Memory B cell (primary cell): ENCODE measurements at regions not wholly inside any gene's neighbourhood (a gene's known extent, or its start where the extent isn't known, plus 50 kb on each side); places are given as distances from the start of the nearest gene placed in this dataset.
"Not testable (repeated sequence)": the region's sequence is repeated elsewhere in the genome, so short reads cannot be mapped to it uniquely, and the experiment has no call there.

Experiments used
- ATAC-seq: fragments of 150-1000 bp; cut with Tn5 transposase; 2 replicates; pipeline ENCODE4 v1.10.0; 2021; ENCODE audit warnings: low read depth, mild to moderate bottlenecking, moderate library complexity
- DNase-seq, 2 donors: peaks; one replicate each; pipeline ENCODE4 v3.0.0; 2022; ENCODE audit warnings: low spot score in 2 of 2
- H3K27ac Mint-ChIP-seq: one replicate; pipeline ENCODE4 v1.8.0; 2022; ENCODE audit warnings: mild to moderate bottlenecking, moderate library complexity, mixed read lengths
- H3K27me3 Mint-ChIP-seq: one replicate; pipeline ENCODE4 v1.8.0; 2022; ENCODE audit warnings: mixed read lengths
- H3K36me3 Mint-ChIP-seq: one replicate; pipeline ENCODE4 v1.8.0; 2022; ENCODE audit warnings: mild to moderate bottlenecking, mixed read lengths
- H3K4me1 Mint-ChIP-seq: one replicate; pipeline ENCODE4 v1.8.0; 2022; ENCODE audit warnings: mixed read lengths
- H3K4me3 Mint-ChIP-seq: one replicate; pipeline ENCODE4 v1.8.0; 2022; ENCODE audit warnings: mild to moderate bottlenecking, moderate library complexity, mixed read lengths
- H3K9me3 Mint-ChIP-seq: one replicate; pipeline ENCODE4 v1.8.0; 2022; ENCODE audit warnings: mixed read lengths

DNA sequence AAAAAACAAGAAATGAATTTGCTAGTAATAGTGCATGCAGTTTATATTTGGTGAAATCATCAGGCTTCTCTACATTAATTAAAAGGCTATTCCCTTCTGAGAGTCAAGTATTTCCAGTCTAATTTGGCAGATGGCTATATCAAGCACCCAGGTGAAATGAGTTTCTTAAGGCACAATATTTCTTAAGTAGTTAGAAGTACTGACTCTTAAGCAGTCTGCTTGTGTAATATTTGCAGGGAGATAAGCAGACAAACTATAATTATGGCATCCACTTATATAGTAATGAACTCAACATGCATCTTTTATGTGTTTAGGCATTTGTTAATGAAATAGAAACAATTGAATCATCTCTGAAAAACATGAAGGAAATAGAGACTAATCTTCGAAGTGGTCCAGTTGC is 189.2 kb downstream of the UTRN start:
- Mint-ChIP-seq H3K4me3 (no peak overlapping the region), H3K27me3 (no peaks in the 10 kb centered on the region), H3K36me3 (peaks cover 27% of the 10 kb centered on the region), H3K27ac (no peak overlapping the region), H3K4me1 (no peaks in the 10 kb centered on the region), H3K9me3 (no peaks in the 10 kb centered on the region)
- no peak for DNase-seq
- no peak for ATAC-seq

DNA sequence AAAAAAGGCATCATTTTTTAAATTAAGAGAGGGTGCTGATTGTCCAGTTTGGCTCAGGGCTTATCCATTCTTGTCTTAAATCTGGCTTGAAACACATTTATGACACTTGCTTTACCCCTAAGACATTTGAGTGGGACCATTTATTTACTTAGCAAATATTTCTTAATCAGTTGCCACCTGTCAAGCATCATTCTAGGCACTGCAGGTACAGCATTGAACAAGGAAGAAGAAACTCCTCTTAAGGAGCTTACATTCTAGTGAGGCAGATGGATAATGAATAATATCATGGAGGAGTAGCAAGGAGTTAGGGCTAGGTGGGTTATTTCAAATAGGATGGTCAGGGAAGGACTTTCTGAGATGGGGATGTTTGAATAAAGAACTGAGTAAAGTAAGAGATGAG is 189.8 kb downstream of the UTRN start:
- DNase-seq (no peak), ATAC-seq (no peak)
- Mint-ChIP-seq H3K27me3 (no peaks in the 10 kb centered on the region), H3K36me3 (peaks cover 30% of the 10 kb centered on the region), H3K9me3 (no peaks in the 10 kb centered on the region), H3K4me1 (no peaks in the 10 kb centered on the region), H3K27ac (peak overlapping the region; percentile 19), H3K4me3 (no peak overlapping the region)

DNA sequence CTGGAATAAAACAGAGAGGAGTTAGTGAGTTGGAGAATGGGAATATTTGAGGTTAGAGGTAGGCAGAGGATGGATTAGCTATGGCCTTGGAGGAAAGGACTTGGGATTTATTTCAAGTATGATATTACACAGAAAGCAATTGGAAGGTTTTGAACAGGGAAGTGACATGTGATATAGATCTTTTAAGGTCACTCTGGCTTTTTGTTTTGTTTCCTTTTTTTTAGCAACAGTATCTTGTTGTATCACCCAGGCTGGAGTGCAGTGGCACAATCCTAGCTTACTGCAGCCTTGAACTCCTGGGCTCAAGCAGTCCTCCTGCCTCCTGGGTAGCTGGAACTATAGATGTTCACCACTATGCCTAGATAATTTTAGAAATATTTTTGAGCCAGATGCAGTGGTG is 190.3 kb downstream of the UTRN start:
- H3K4me1 Mint-ChIP-seq: no peaks in the 10 kb centered on the region
- H3K36me3 Mint-ChIP-seq: peaks cover 30% of the 10 kb centered on the region
- peak overlapping the region; percentile 19 for H3K27ac Mint-ChIP-seq
- no peak overlapping the region for H3K4me3 Mint-ChIP-seq
- DNase-seq (no peak), ATAC-seq (no peak)
- no peaks in the 10 kb centered on the region for H3K27me3 Mint-ChIP-seq
- no peaks in the 10 kb centered on the region for H3K9me3 Mint-ChIP-seq

DNA sequence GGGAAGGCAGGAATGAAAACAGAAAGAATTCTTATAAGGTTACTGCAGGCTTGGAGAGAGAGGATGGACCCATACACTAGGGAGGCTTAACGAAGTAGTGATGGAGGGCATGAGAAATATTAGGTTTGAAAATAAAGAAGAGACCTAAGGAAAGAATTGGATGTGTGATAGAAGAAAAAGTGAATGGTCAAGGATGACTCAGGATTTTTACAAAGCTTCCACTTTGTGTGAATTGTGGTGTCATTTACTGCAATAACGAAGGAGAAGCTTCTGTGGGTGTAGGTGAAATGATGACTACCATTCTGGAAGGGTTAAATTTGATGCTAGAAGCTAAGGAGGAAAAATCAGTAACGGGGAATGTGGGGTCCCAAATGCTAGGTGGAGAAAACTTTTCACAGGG is 191.2 kb downstream of the UTRN start:
- ATAC-seq: no peak
- Mint-ChIP-seq H3K27me3 (no peaks in the 10 kb centered on the region), H3K27ac (peak overlapping the region; percentile 2), H3K9me3 (no peaks in the 10 kb centered on the region), H3K36me3 (peaks cover 30% of the 10 kb centered on the region), H3K4me1 (no peaks in the 10 kb centered on the region), H3K4me3 (no peak overlapping the region)
- no peak for DNase-seq

DNA sequence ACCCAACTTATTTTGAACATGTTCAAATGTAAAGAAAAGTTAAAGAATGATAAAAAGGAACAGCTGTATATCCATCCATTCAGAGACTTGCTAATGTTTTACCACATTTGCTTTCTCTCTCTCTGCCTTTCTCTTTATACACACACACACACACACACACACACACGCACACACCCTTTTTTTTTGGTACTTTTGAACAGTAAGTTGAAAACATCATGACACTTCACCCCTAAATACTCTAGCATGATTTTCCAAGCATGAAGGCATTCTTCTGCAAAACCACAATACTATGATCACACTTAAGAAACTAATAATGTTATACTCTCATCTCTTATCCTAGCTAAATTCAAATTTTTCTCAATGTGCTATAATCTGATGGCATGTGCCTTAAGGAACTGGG is 192.3 kb downstream of the UTRN start:
- no peak for ATAC-seq
- Mint-ChIP-seq H3K4me3 (no peak overlapping the region), H3K36me3 (peaks cover 24% of the 10 kb centered on the region), H3K9me3 (no peaks in the 10 kb centered on the region), H3K27me3 (no peaks in the 10 kb centered on the region), H3K27ac (peak overlapping the region; percentile 4), H3K4me1 (no peaks in the 10 kb centered on the region)
- no peak for DNase-seq

DNA sequence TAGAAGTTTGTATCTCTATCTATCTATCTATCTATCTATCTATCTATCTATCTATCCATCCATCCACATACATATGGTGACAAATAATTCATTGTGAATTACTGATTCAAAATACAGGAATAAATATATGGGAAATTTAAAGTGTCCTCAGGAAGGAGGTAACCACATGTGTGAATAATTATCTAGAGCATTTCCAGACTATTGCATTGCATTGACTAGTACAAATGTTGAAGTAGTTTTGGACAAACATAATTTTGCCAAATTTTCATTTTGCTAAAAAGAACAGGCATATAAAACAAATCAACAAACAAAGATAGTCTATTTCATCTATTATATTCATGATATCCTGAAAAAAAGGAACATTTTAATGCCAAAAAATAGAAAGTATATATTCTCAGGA is 192.7 kb downstream of the UTRN start:
- Mint-ChIP-seq H3K27me3 (no peaks in the 10 kb centered on the region), H3K36me3 (peaks cover 26% of the 10 kb centered on the region), H3K27ac (peak overlapping the region; percentile 4), H3K4me1 (no peaks in the 10 kb centered on the region), H3K4me3 (no peak overlapping the region), H3K9me3 (no peaks in the 10 kb centered on the region)
- ATAC-seq (no peak), DNase-seq (no peak)

DNA sequence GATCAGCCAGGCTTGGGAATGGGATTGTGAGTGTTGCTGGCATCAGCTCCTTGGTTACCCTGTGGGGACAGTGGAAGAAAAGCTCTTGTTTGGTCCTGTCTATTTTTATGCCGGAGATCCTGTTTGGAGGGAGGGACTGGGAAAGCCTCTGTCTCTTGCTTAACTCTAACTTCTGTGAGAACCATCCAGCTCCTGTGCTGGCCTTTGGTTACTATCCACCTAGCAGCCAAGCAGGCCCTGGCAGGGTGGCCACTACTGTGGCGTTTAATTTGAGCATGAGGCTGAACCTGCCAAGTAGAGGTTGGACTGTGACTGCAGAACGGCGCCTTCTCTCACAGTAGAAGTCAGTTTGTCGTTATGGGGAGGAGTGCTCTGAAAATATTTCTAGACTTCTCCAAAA is 193.3 kb downstream of the UTRN start:
- peaks cover 26% of the 10 kb centered on the region for H3K36me3 Mint-ChIP-seq
- no peaks in the 10 kb centered on the region for H3K27me3 Mint-ChIP-seq
- no peak for DNase-seq
- peaks cover 2% of the 10 kb centered on the region for H3K4me1 Mint-ChIP-seq
- peak overlapping the region; percentile 67 for H3K27ac Mint-ChIP-seq
- H3K4me3 Mint-ChIP-seq: no peak overlapping the region
- ATAC-seq: no peak
- H3K9me3 Mint-ChIP-seq: no peaks in the 10 kb centered on the region

DNA sequence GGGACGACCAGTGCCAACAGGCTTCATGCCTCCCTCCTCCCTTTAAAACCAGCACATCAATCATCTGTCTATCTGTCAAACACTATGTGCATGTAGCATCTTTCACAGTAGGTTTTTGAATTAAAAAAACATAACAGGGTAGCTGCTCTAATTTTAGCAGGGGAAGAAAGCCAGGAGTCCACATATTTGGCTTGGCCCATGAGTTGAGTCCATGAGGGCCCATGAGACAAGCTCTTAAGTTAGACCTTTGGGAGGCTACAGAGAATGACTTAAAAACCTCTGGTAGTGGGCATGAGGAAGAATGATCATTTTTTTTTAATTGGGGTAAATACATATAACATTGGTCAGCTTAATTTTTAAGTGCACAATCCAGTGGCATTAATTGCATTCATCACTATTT is 194.9 kb downstream of the UTRN start:
- H3K36me3 Mint-ChIP-seq: peaks cover 23% of the 10 kb centered on the region
- ATAC-seq: no peak
- peaks cover 2% of the 10 kb centered on the region for H3K4me1 Mint-ChIP-seq
- H3K27ac Mint-ChIP-seq: peak overlapping the region; percentile 42
- H3K9me3 Mint-ChIP-seq: no peaks in the 10 kb centered on the region
- no peak for DNase-seq
- H3K27me3 Mint-ChIP-seq: no peaks in the 10 kb centered on the region
- H3K4me3 Mint-ChIP-seq: no peak overlapping the region

DNA sequence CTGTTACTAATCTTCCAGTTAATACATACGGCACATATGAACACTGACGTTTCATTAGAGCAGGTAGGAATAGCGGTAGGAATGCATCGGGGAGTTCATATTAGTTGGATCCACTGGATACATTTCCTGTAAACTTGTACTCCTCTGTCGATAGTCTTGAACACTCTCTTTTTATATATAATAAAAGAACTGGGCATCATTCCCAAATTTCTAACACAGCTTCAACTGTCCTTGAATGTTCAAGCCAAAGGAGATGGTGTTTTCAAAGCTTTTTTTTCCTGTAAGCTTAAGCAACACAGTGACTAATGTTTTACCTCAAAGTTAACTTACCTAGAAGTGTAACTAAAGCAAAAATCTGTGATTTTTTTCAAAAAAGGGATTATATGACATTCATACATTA is 195.3 kb downstream of the UTRN start:
- DNase-seq: no peak
- H3K36me3 Mint-ChIP-seq: peaks cover 23% of the 10 kb centered on the region

DNA sequence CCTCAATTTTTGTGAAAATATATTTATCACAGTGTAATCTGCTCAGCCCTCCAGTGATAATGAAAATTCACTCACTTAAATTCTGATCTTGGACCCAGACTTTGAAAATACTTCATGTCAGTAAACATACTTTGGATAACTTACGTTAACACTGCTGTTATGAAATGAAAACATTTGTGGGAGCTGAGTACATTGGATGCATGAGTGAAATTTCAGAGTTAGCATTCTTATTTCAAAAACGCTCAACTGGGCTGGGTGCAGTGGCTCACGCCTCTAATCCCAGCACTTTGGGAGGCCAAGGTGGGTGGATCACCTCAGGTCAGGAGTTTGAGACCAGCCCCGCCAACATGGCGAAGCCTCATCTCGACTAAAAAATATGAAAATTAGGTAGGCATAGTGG is 196.4 kb downstream of the UTRN start:
- Mint-ChIP-seq H3K27ac (peak overlapping the region; percentile 20), H3K36me3 (peaks cover 24% of the 10 kb centered on the region)
- ATAC-seq: no peak

More for the DNA sequence above, 195.3 kb downstream of the UTRN start:
- H3K9me3 Mint-ChIP-seq: no peaks in the 10 kb centered on the region
- no peak overlapping the region for H3K27ac Mint-ChIP-seq
- H3K4me3 Mint-ChIP-seq: no peak overlapping the region
- H3K4me1 Mint-ChIP-seq: peaks cover 2% of the 10 kb centered on the region
- no peaks in the 10 kb centered on the region for H3K27me3 Mint-ChIP-seq
- no peak for ATAC-seq

DNA sequence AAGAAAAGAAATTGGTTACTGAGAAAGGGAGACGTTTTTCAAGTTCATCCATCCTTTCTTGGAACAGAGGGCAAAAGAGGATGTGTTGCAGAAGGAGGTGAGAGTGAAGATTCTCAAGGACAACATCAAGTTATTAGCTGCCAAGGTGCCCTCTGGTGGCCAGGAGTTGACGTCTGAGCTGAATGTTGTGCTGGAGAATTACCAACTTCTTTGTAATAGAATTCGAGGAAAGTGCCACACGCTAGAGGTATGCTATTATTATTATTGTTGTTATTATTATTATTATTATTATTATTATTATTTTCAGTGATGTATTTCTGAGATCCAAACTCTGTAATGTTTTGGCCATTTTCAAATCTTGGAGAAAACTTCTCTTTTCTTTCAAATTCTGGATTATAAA is 197.0 kb downstream of the UTRN start:
- ATAC-seq (peak; percentile 92), DNase-seq (peak; percentile 51 to 59)
- peaks cover 2% of the 10 kb centered on the region for H3K4me1 Mint-ChIP-seq
- peaks cover 24% of the 10 kb centered on the region for H3K36me3 Mint-ChIP-seq
- H3K4me3 Mint-ChIP-seq: no peak overlapping the region
- no peaks in the 10 kb centered on the region for H3K9me3 Mint-ChIP-seq
- no peaks in the 10 kb centered on the region for H3K27me3 Mint-ChIP-seq
- peak overlapping the region; percentile 22 for H3K27ac Mint-ChIP-seq

More for the DNA sequence above, 196.4 kb downstream of the UTRN start:
- peaks cover 2% of the 10 kb centered on the region for H3K4me1 Mint-ChIP-seq
- H3K4me3 Mint-ChIP-seq: no peak overlapping the region
- H3K9me3 Mint-ChIP-seq: no peaks in the 10 kb centered on the region
- no peak for DNase-seq
- no peaks in the 10 kb centered on the region for H3K27me3 Mint-ChIP-seq

DNA sequence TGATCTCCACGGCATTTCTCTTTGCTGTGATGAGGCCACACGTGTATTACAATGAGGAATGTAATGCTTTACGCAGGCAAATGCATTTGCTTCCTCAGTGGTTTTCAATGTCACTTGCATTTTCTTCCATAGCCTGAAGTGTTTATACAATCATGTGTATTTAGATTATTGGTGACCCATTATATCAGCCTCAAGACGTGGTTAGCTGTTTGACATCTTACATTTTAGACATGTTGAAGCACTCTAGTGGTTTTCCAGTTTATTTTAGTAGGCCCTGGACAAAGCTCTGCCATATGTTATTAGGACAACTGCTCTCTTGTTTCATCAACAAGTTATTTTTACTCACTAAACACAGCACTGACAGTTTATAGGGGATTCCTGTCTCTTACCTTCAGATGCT is 200.4 kb downstream of the UTRN start:
- no peak for ATAC-seq
- H3K4me3 Mint-ChIP-seq: no peak overlapping the region
- H3K36me3 Mint-ChIP-seq: peaks cover 25% of the 10 kb centered on the region
- no peak for DNase-seq
- H3K27ac Mint-ChIP-seq: no peak overlapping the region
- no peaks in the 10 kb centered on the region for H3K27me3 Mint-ChIP-seq
- H3K9me3 Mint-ChIP-seq: no peaks in the 10 kb centered on the region
- H3K4me1 Mint-ChIP-seq: peaks cover 2% of the 10 kb centered on the region

DNA sequence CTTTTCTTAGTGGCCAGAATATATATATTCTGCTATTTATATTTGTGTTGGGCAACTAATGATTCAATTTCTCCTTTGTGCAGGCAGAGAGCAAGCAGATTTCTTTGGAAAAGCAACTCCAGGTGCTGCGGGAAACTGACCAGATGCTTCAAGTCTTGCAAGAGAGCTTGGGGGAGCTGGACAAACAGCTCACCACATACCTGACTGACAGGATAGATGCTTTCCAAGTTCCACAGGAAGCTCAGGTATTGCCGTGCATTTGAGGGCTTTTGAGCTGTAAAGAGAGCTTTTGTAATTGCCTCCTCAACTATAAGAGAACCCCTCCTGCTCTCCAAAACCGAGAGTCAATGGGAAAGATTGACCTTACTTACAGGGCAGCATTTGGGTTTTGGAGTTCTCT is 203.5 kb downstream of the UTRN start:
- ATAC-seq (no peak), DNase-seq (no peak)
- Mint-ChIP-seq H3K4me1 (no peaks in the 10 kb centered on the region), H3K27ac (no peak overlapping the region), H3K9me3 (no peaks in the 10 kb centered on the region), H3K27me3 (no peaks in the 10 kb centered on the region), H3K4me3 (no peak overlapping the region), H3K36me3 (peaks cover 36% of the 10 kb centered on the region)

DNA sequence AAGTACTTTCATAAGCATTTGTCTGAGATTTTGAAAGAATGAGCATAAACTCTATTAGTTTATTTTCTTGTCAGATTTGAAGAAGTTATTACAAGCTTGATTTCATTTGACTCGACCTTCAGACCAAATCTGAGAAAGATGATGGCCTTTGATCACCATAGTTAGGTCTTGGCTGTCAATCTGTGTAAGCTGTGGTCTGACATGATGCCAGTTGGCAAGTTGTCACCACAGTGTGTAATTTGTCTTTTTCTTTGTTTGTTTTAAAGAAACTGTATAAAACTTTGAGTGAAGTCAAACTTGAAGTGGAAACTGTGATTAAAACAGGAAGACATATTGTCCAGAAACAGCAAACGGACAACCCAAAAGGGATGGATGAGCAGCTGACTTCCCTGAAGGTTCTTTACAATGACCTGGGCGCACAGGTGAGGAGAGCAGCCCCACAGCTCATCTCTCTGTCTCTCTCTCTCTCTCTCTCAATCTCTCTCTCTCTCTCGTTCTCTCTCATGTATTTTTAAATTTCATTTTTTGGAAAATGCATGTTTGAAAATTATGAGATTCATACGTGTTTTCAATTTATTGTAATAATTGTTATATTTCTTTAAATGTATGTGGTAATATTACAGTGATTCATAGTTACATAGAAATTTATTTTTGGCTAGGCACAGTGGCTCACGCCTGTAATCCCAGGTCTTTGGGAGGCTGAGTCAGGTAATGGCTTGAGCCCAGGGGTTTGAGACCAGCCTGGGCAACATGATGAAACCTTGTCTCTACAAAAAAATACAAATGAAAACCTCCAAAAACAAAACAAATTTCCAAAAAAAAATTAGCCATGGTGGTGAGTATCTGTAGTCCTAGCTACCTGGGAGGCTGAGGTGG is 208.1 kb downstream of the UTRN start:
- no peak for DNase-seq
- peaks cover 6% of the 10 kb centered on the region for H3K4me1 Mint-ChIP-seq
- no peak overlapping the region for H3K27ac Mint-ChIP-seq
- H3K4me3 Mint-ChIP-seq: no peak overlapping the region
- H3K27me3 Mint-ChIP-seq: no peaks in the 10 kb centered on the region
- no peaks in the 10 kb centered on the region for H3K9me3 Mint-ChIP-seq
- peaks cover 38% of the 10 kb centered on the region for H3K36me3 Mint-ChIP-seq
- no peak for ATAC-seq

DNA sequence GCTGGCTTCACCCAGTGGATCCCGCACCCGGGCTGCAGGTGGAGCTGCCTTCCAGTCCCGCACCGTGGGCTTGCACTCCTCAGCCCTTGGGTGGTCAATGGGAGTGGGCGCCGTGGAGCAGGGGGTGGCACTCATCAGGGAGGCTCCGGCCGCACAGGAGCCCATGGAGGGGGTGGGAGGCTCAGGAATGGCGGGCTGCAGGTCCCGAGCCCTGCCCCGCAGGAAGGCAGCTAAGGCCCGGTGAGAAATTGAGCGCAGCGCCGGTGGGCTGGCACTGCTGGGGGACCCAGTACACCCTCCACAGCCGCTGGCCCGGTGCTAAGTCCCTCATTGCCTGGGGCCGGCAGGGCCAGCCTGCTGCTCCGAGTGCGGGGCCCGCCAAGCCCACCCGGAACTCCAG is 209.9 kb downstream of the UTRN start:
- not testable (repeated sequence) for H3K4me3 Mint-ChIP-seq, H3K27ac Mint-ChIP-seq, H3K27me3 Mint-ChIP-seq, DNase-seq, ATAC-seq, H3K4me1 Mint-ChIP-seq, H3K9me3 Mint-ChIP-seq
- H3K36me3 Mint-ChIP-seq: peaks cover 42% of the 10 kb centered on the region
